Sigmoid colon (tissue), 4 donors: ENCODE measurements at regions not wholly inside any gene's neighbourhood (a gene's known extent, or its start where the extent isn't known, plus 50 kb on each side); places are given as distances from the start of the nearest gene placed in this dataset.

ENCODE experiments used
- EP300 ChIP-seq, 4 donors: sonication (generic); formaldehyde crosslinking; IDR thresholded peaks; one replicate each; pipeline ENCODE4 v1.6.1; 2017; ENCODE audit warnings: antibody characterized with exemption in 4 of 4
- POLR2A ChIP-seq, 2 donors: fragments of 450-650 bp; IDR thresholded peaks; one replicate each; pipeline ENCODE4 v1.6.1; 2016; ENCODE audit warnings: antibody characterized with exemption in 2 of 2, mild to moderate bottlenecking in 2 of 2, moderate library complexity in 2 of 2
- POLR2AphosphoS5 ChIP-seq, 4 donors: sonication (generic); formaldehyde crosslinking; IDR thresholded peaks; one replicate each; pipeline ENCODE4 v1.6.1; 2017; ENCODE audit warnings: antibody characterized with exemption in 4 of 4
- TF ChIP-seq, protein P1 (sequence below), 4 experiments: fragments of 450-650 bp in 3 of 4; fragments of 200-600 bp in 1 of 4; IDR thresholded peaks; one replicate each; pipeline ENCODE4 v1.5.1; 2016 to 2019; ENCODE audit warnings: antibody characterized with exemption in 4 of 4, mild to moderate bottlenecking in 3 of 4, moderate library complexity in 2 of 4

- TF ChIP-seq EP300 (IDR thresholded peaks at IDR 0.05) (no peak), POLR2A (IDR thresholded peaks at IDR 0.05) (no peak), POLR2AphosphoS5 (IDR thresholded peaks at IDR 0.05) (no peak)
- TF ChIP-seq, protein P1, sequence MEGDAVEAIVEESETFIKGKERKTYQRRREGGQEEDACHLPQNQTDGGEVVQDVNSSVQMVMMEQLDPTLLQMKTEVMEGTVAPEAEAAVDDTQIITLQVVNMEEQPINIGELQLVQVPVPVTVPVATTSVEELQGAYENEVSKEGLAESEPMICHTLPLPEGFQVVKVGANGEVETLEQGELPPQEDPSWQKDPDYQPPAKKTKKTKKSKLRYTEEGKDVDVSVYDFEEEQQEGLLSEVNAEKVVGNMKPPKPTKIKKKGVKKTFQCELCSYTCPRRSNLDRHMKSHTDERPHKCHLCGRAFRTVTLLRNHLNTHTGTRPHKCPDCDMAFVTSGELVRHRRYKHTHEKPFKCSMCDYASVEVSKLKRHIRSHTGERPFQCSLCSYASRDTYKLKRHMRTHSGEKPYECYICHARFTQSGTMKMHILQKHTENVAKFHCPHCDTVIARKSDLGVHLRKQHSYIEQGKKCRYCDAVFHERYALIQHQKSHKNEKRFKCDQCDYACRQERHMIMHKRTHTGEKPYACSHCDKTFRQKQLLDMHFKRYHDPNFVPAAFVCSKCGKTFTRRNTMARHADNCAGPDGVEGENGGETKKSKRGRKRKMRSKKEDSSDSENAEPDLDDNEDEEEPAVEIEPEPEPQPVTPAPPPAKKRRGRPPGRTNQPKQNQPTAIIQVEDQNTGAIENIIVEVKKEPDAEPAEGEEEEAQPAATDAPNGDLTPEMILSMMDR (IDR thresholded peaks at IDR 0.05), result no peak
Measured at GRCh38 chr2:30003128-30003527, 81.7 kb upstream of the ALK start.
